ENCODE measurements at regions not wholly inside any gene's neighbourhood (a gene's known extent, or its start where the extent isn't known, plus 50 kb on each side); places are given as distances from the start of the nearest gene placed in this dataset.

DNA sequence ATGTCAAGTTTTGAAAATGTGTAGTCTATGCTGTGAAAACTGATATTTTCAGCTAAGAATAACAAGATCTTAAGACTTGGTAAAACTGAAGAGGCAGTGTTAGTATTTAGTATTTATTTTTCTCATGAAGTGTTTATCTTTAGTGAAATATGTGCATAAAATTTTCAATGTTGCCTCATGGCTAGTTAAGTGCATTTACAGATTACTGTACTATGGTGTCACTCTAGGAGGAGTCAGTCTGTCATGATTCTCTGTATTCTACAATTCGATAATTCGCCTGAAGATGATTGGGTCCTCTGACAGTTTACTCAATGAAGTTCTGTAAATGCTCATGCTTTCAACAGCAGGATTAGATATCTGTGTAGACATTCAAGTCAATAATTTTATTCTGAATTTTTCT lies 488.1 kb upstream of the GRM3 start:
- no peak for DNase-seq
- Histone ChIP-seq H3K27ac (replicated peaks) (no peak overlapping the region), H3K4me1 (no peaks in the 10 kb centered on the region), H3K36me3 (no peaks in the 10 kb centered on the region), H3K9me3 (replicated peaks) (peaks cover 18% of the 10 kb centered on the region), H3K27me3 (ENCODE audit: low read depth) (no peaks in the 10 kb centered on the region), H3K4me3 (no peak overlapping the region)
- TF ChIP-seq, protein P1, sequence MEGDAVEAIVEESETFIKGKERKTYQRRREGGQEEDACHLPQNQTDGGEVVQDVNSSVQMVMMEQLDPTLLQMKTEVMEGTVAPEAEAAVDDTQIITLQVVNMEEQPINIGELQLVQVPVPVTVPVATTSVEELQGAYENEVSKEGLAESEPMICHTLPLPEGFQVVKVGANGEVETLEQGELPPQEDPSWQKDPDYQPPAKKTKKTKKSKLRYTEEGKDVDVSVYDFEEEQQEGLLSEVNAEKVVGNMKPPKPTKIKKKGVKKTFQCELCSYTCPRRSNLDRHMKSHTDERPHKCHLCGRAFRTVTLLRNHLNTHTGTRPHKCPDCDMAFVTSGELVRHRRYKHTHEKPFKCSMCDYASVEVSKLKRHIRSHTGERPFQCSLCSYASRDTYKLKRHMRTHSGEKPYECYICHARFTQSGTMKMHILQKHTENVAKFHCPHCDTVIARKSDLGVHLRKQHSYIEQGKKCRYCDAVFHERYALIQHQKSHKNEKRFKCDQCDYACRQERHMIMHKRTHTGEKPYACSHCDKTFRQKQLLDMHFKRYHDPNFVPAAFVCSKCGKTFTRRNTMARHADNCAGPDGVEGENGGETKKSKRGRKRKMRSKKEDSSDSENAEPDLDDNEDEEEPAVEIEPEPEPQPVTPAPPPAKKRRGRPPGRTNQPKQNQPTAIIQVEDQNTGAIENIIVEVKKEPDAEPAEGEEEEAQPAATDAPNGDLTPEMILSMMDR (IDR thresholded peaks at IDR 0.05; ENCODE audit: borderline replicate concordance): no peak
- intact Hi-C loops (cut with micrococcal nuclease): no loop called here

DNA sequence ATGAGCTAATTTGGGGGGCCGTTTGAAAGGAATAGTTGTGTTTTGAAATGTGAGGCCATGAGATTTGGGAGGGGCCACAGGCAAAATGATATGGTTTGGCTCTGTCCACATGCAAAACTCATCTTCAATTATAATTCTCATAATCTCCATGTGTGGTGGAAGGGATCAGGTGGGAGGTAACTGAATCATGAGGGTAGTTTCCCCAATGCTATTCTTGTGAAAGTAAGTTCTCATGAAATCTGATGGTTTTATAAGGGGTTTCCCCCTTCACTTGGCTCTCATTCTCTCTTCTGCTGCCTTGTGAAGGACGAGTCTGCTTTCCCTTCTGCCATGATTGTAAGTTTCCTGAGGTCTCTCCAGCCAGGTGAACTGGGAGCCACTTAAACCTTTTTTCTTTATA lies 490.8 kb upstream of the GRM3 start:
- Histone ChIP-seq H3K27me3 (ENCODE audit: low read depth) (no peaks in the 10 kb centered on the region), H3K4me3 (no peak overlapping the region), H3K4me1 (no peaks in the 10 kb centered on the region), H3K9me3 (replicated peaks) (peaks cover 7% of the 10 kb centered on the region), H3K27ac (replicated peaks) (no peak overlapping the region), H3K36me3 (no peaks in the 10 kb centered on the region)
- intact Hi-C loops (cut with micrococcal nuclease): no loop called here
- DNase-seq: no peak
- TF ChIP-seq, protein P1 (IDR thresholded peaks at IDR 0.05; ENCODE audit: borderline replicate concordance): no peak

DNA sequence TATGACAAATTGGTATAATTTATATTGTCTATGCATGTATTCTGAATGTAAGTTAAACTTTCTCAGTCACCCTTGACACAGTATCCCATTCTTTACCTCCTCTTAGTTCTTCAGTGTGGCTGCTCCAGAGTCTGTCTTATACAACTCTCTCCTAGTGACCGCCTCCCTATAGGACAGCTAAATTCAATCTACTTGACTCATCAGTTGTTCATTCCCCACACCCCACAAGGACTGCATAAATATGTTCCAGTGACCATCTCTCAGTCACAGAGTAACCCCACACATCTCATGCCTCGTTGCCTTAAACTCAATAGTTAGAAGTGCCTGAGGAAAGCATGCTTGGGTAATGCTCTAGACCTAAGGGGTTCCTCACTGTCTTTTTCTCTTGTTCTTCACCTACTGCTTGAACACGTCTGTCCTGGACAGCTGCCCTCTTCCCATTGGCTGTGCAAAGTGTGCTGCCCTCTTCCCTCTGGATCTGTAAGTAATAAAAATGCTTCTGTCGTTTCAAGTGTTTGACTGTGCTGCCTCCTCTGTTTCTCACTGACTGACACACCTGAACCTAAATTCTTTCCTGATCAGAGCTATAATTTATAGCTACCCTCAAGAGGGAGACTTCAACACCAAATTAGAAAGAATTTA lies 494.6 kb upstream of the GRM3 start:
- no peak for DNase-seq
- no peaks in the 10 kb centered on the region for H3K4me1 ChIP-seq
- H3K27me3 ChIP-seq (ENCODE audit: low read depth): no peaks in the 10 kb centered on the region
- peaks cover 7% of the 10 kb centered on the region for H3K9me3 ChIP-seq (replicated peaks)
- TF ChIP-seq, protein P1 (IDR thresholded peaks at IDR 0.05; ENCODE audit: borderline replicate concordance): no peak
- H3K27ac ChIP-seq (replicated peaks): no peak overlapping the region
- H3K4me3 ChIP-seq: no peak overlapping the region
- intact Hi-C loops (cut with micrococcal nuclease): no loop called here
- H3K36me3 ChIP-seq: no peaks in the 10 kb centered on the region

DNA sequence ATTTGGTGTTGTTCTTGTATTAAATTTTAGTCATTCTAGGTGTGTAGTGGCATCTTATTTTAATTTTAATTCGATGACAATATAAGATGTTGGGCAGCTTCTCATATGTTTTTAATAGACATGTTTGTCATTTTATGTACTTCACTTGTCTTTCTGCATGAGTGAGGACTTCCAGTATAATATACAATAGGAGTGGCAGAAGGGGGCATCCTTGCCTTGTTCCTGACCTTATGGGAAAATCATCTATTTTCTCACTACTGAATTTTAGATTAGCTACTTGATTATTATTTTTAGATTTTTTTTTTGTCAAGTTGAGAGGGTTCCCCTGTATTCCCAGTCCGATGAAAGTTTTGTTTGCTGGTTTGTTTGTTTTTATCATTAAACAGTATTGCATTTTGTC lies 495.2 kb upstream of the GRM3 start:
- Histone ChIP-seq H3K4me1 (no peaks in the 10 kb centered on the region), H3K4me3 (no peak overlapping the region), H3K9me3 (replicated peaks) (peaks cover 7% of the 10 kb centered on the region), H3K27ac (replicated peaks) (no peak overlapping the region), H3K27me3 (ENCODE audit: low read depth) (no peaks in the 10 kb centered on the region), H3K36me3 (no peaks in the 10 kb centered on the region)
- TF ChIP-seq, protein P1 (IDR thresholded peaks at IDR 0.05; ENCODE audit: borderline replicate concordance): no peak
- intact Hi-C loops (cut with micrococcal nuclease): no loop called here
- no peak for DNase-seq

DNA sequence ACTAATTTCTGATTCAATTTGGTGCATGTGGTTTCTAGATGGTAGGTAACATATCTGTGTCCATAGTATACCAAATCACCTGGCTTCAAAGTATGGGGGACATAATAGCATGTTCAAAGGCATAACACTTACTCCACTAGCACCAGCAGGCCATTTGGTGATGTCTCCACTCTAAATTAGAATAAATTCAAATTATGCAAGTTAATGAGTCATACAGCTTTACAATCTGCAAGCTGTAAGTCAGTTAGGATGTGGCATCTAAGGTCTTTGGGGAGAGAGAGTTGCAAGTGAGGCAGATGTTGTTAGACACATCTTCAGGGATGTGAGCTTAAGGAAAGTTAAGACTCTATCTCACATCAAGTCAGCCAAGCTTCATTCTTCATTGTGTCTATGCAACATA lies 506.4 kb upstream of the GRM3 start:
- TF ChIP-seq, protein P1 (IDR thresholded peaks at IDR 0.05; ENCODE audit: borderline replicate concordance): no peak
- Histone ChIP-seq H3K4me1 (no peaks in the 10 kb centered on the region), H3K9me3 (replicated peaks) (peaks cover 4% of the 10 kb centered on the region), H3K27me3 (ENCODE audit: low read depth) (no peaks in the 10 kb centered on the region), H3K27ac (replicated peaks) (no peak overlapping the region), H3K4me3 (no peak overlapping the region), H3K36me3 (no peaks in the 10 kb centered on the region)
- intact Hi-C loops (cut with micrococcal nuclease): no loop called here
- DNase-seq: no peak

Measured in left ventricle myocardium inferior (tissue), 1 donor.